ENCODE measurements at regions not wholly inside any gene's neighbourhood (a gene's known extent, or its start where the extent isn't known, plus 50 kb on each side); places are given as distances from the start of the nearest gene placed in this dataset.

GRCh38 chr3:70532806-70533205 lies 220.4 kb upstream of the MDFIC2 start:
- Histone ChIP-seq H2BK12ac (ENCODE audit: low read length) (no peak overlapping the region), H3K36me3 (ENCODE audit: control insufficient read depth in 1 of 2, insufficient read depth in 2 of 2, low read length in 2 of 2) (no peaks in the 10 kb centered on the region), H3K18ac (ENCODE audit: low read length) (no peak overlapping the region), H3K27me3 (ENCODE audit: insufficient read depth, low read length) (no peaks in the 10 kb centered on the region), H4K12ac (ENCODE audit: low read depth, low read length) (no peak overlapping the region), H3K79me2 (ENCODE audit: control insufficient read depth, insufficient read depth, low read length, poor library complexity) (no peaks in the 10 kb centered on the region), H2BK120ac (ENCODE audit: insufficient read depth, low read length, poor library complexity) (no peak overlapping the region), H3K14ac (ENCODE audit: low read length) (no peak overlapping the region), H3K4ac (ENCODE audit: low read depth, low read length) (no peak overlapping the region), H2AFZ (ENCODE audit: insufficient read depth, low read length, poor library complexity) (no peak overlapping the region), H2BK5ac (ENCODE audit: low read depth, low read length, poor library complexity) (no peak overlapping the region), H2AK5ac (ENCODE audit: low read length) (no peak overlapping the region), H3K4me3 (ENCODE audit: low read depth, low read length) (no peak overlapping the region), H3K27ac (ENCODE audit: low read depth, low read length) (no peak overlapping the region), H3K23ac (ENCODE audit: low read length) (no peak overlapping the region), H3K9ac (ENCODE audit: low read length) (no peak overlapping the region), H3K4me1 (ENCODE audit: control insufficient read depth in 1 of 2, insufficient read depth in 2 of 2, low read length in 2 of 2) (peaks cover 2% of the 10 kb centered on the region in 2 experiments), H3K4me2 (ENCODE audit: low read length) (no peak overlapping the region), H3K79me1 (ENCODE audit: low read length) (no peaks in the 10 kb centered on the region), H4K8ac (ENCODE audit: low read depth, low read length) (no peak overlapping the region), H4K91ac (ENCODE audit: low read depth, low read length) (no peak overlapping the region), H3K9me3 (ENCODE audit: insufficient read depth, low read depth, low read length) (no peaks in the 10 kb centered on the region)
- no peak for DNase-seq
- WGBS (ENCODE audit: extremely low coverage, insufficient coverage, insufficient read length), result no CpG with 5 or more reads among the region's 2 CpGs

GRCh38 chr3:70531838-70532489 lies 219.5 kb upstream of the MDFIC2 start:
- Histone ChIP-seq H4K12ac (ENCODE audit: low read depth, low read length) (no peak overlapping the region), H3K36me3 (ENCODE audit: control insufficient read depth in 1 of 2, insufficient read depth in 2 of 2, low read length in 2 of 2) (no peaks in the 10 kb centered on the region), H4K8ac (ENCODE audit: low read depth, low read length) (no peak overlapping the region), H3K9ac (ENCODE audit: low read length) (no peak overlapping the region), H3K18ac (ENCODE audit: low read length) (no peak overlapping the region), H3K79me2 (ENCODE audit: control insufficient read depth, insufficient read depth, low read length, poor library complexity) (no peaks in the 10 kb centered on the region), H3K4me1 (ENCODE audit: control insufficient read depth in 1 of 2, insufficient read depth in 2 of 2, low read length in 2 of 2) (peaks cover 2% of the 10 kb centered on the region in 2 experiments), H3K9me3 (ENCODE audit: insufficient read depth, low read depth, low read length) (no peaks in the 10 kb centered on the region), H3K4ac (ENCODE audit: low read depth, low read length) (no peak overlapping the region), H3K4me2 (ENCODE audit: low read length) (no peak overlapping the region), H2BK12ac (ENCODE audit: low read length) (no peak overlapping the region), H2AK5ac (ENCODE audit: low read length) (no peak overlapping the region), H3K4me3 (ENCODE audit: low read depth, low read length) (no peak overlapping the region), H2AFZ (ENCODE audit: insufficient read depth, low read length, poor library complexity) (no peak overlapping the region), H3K14ac (ENCODE audit: low read length) (no peak overlapping the region), H2BK120ac (ENCODE audit: insufficient read depth, low read length, poor library complexity) (no peak overlapping the region), H3K27ac (ENCODE audit: low read depth, low read length) (no peak overlapping the region), H4K91ac (ENCODE audit: low read depth, low read length) (no peak overlapping the region), H2BK5ac (ENCODE audit: low read depth, low read length, poor library complexity) (no peak overlapping the region), H3K23ac (ENCODE audit: low read length) (no peak overlapping the region), H3K27me3 (ENCODE audit: insufficient read depth, low read length) (no peaks in the 10 kb centered on the region), H3K79me1 (ENCODE audit: low read length) (no peaks in the 10 kb centered on the region)
- no CpG with 5 or more reads among the region's 10 CpGs for WGBS (ENCODE audit: extremely low coverage, insufficient coverage, insufficient read length)
- DNase-seq, result peak; percentile 22 to 55

- Histone ChIP-seq H3K9me3 (ENCODE audit: insufficient read depth, low read depth, low read length) (no peaks in the 10 kb centered on the region), H3K9ac (ENCODE audit: low read length) (no peak overlapping the region), H3K23ac (ENCODE audit: low read length) (no peak overlapping the region), H3K79me1 (ENCODE audit: low read length) (no peaks in the 10 kb centered on the region), H3K27ac (ENCODE audit: low read depth, low read length) (no peak overlapping the region), H4K12ac (ENCODE audit: low read depth, low read length) (no peak overlapping the region), H3K27me3 (ENCODE audit: insufficient read depth, low read length) (no peaks in the 10 kb centered on the region), H3K4me1 (ENCODE audit: control insufficient read depth in 1 of 2, insufficient read depth in 2 of 2, low read length in 2 of 2) (peaks cover 2% of the 10 kb centered on the region in 2 experiments), H3K14ac (ENCODE audit: low read length) (no peak overlapping the region), H2AK5ac (ENCODE audit: low read length) (no peak overlapping the region), H3K4me2 (ENCODE audit: low read length) (no peak overlapping the region), H3K79me2 (ENCODE audit: control insufficient read depth, insufficient read depth, low read length, poor library complexity) (no peaks in the 10 kb centered on the region), H3K18ac (ENCODE audit: low read length) (no peak overlapping the region), H4K8ac (ENCODE audit: low read depth, low read length) (no peak overlapping the region), H2BK120ac (ENCODE audit: insufficient read depth, low read length, poor library complexity) (no peak overlapping the region), H2BK5ac (ENCODE audit: low read depth, low read length, poor library complexity) (no peak overlapping the region), H2BK12ac (ENCODE audit: low read length) (no peak overlapping the region), H3K4ac (ENCODE audit: low read depth, low read length) (no peak overlapping the region), H3K36me3 (ENCODE audit: control insufficient read depth in 1 of 2, insufficient read depth in 2 of 2, low read length in 2 of 2) (no peaks in the 10 kb centered on the region), H3K4me3 (ENCODE audit: low read depth, low read length) (no peak overlapping the region), H2AFZ (ENCODE audit: insufficient read depth, low read length, poor library complexity) (no peak overlapping the region), H4K91ac (ENCODE audit: low read depth, low read length) (no peak overlapping the region)
- peak in 1 of 2 donors; percentile 15 for DNase-seq
- no CpG with 5 or more reads among the region's 4 CpGs for WGBS (ENCODE audit: extremely low coverage, insufficient coverage, insufficient read length)
Measured at GRCh38 chr3:70531063-70531657, 218.7 kb upstream of the MDFIC2 start.

GRCh38 chr3:70530626-70531025 lies 218.2 kb upstream of the MDFIC2 start:
- Histone ChIP-seq H3K4ac (ENCODE audit: low read depth, low read length) (no peak overlapping the region), H3K9me3 (ENCODE audit: insufficient read depth, low read depth, low read length) (no peaks in the 10 kb centered on the region), H3K4me1 (ENCODE audit: control insufficient read depth in 1 of 2, insufficient read depth in 2 of 2, low read length in 2 of 2) (peaks cover 2% of the 10 kb centered on the region in 2 experiments), H2BK5ac (ENCODE audit: low read depth, low read length, poor library complexity) (no peak overlapping the region), H2AFZ (ENCODE audit: insufficient read depth, low read length, poor library complexity) (no peak overlapping the region), H4K12ac (ENCODE audit: low read depth, low read length) (no peak overlapping the region), H2BK120ac (ENCODE audit: insufficient read depth, low read length, poor library complexity) (no peak overlapping the region), H3K14ac (ENCODE audit: low read length) (no peak overlapping the region), H3K27ac (ENCODE audit: low read depth, low read length) (no peak overlapping the region), H3K23ac (ENCODE audit: low read length) (no peak overlapping the region), H3K79me2 (ENCODE audit: control insufficient read depth, insufficient read depth, low read length, poor library complexity) (no peaks in the 10 kb centered on the region), H4K8ac (ENCODE audit: low read depth, low read length) (no peak overlapping the region), H2AK5ac (ENCODE audit: low read length) (no peak overlapping the region), H4K91ac (ENCODE audit: low read depth, low read length) (no peak overlapping the region), H3K79me1 (ENCODE audit: low read length) (no peaks in the 10 kb centered on the region), H3K9ac (ENCODE audit: low read length) (no peak overlapping the region), H3K4me3 (ENCODE audit: low read depth, low read length) (no peak overlapping the region), H2BK12ac (ENCODE audit: low read length) (no peak overlapping the region), H3K27me3 (ENCODE audit: insufficient read depth, low read length) (no peaks in the 10 kb centered on the region), H3K4me2 (ENCODE audit: low read length) (no peak overlapping the region), H3K36me3 (ENCODE audit: control insufficient read depth in 1 of 2, insufficient read depth in 2 of 2, low read length in 2 of 2) (no peaks in the 10 kb centered on the region), H3K18ac (ENCODE audit: low read length) (no peak overlapping the region)
- DNase-seq, result no peak
- no CpG with 5 or more reads among the region's 4 CpGs for WGBS (ENCODE audit: extremely low coverage, insufficient coverage, insufficient read length)
